Mesendoderm (in vitro differentiated cells): ENCODE measurements at regions not wholly inside any gene's neighbourhood (a gene's known extent, or its start where the extent isn't known, plus 50 kb on each side); places are given as distances from the start of the nearest gene placed in this dataset.

Experiments used
- DNase-seq: peaks from one replicate; pipeline ENCODE4 v3.0.0; 2013
- H2AK5ac ChIP-seq: 2 replicates; pipeline ENCODE4 v1.6.1; 2013; ENCODE audit warnings: low read length, inconsistent platforms
- H2BK120ac ChIP-seq: 2 replicates; pipeline ENCODE4 v1.6.1; 2013; ENCODE audit warnings: low read depth, mild to moderate bottlenecking, low read length, moderate library complexity, mixed read lengths
- H2BK15ac ChIP-seq: replicated peaks from 2 replicates; pipeline ENCODE4 v1.6.1; 2013; ENCODE audit warnings: low read depth, mild to moderate bottlenecking, moderate library complexity
- H2BK5ac ChIP-seq: 2 replicates; pipeline ENCODE4 v1.6.1; 2013; ENCODE audit warnings: low read length, inconsistent platforms
- H3K18ac ChIP-seq: 2 replicates; pipeline ENCODE4 v1.6.1; 2013; ENCODE audit warnings: mild to moderate bottlenecking, low read length, mixed read lengths
- H3K23ac ChIP-seq: one replicate; pipeline ENCODE4 v1.6.1; 2013; ENCODE audit warnings: low read length
- H3K27ac ChIP-seq: 2 replicates; pipeline ENCODE4 v1.5.1; 2013; ENCODE audit warnings: low read depth, mild to moderate bottlenecking, inconsistent platforms, low read length, moderate library complexity
- H3K27me3 ChIP-seq: 2 replicates; pipeline ENCODE4 v1.6.1; 2013; ENCODE audit warnings: low read length, control low read depth, mild to moderate bottlenecking, inconsistent platforms; ENCODE audit not compliant: insufficient read depth, poor library complexity
- H3K36me3 ChIP-seq: 2 replicates; pipeline ENCODE4 v1.6.1; 2013; ENCODE audit warnings: low read length, inconsistent platforms; ENCODE audit not compliant: control insufficient read depth, insufficient read depth
- H3K4ac ChIP-seq: one replicate; pipeline ENCODE4 v1.6.1; 2013; ENCODE audit warnings: low read depth, mild to moderate bottlenecking, low read length, moderate library complexity
- H3K4me1 ChIP-seq: 2 replicates; pipeline ENCODE4 v1.6.1; 2013; ENCODE audit warnings: low read depth, low read length, inconsistent platforms; ENCODE audit not compliant: control insufficient read depth
- H3K4me2 ChIP-seq: 2 replicates; pipeline ENCODE4 v1.6.1; 2013; ENCODE audit warnings: low read length
- H3K4me3 ChIP-seq: 2 replicates; pipeline ENCODE4 v1.5.1; 2013; ENCODE audit warnings: mild to moderate bottlenecking, low read length
- H3K56ac ChIP-seq: one replicate; pipeline ENCODE4 v1.6.1; 2013; ENCODE audit warnings: low read length
- H3K79me1 ChIP-seq: 2 replicates; pipeline ENCODE4 v1.6.1; 2013; ENCODE audit warnings: low read length, inconsistent platforms
- H3K79me2 ChIP-seq: 2 replicates; pipeline ENCODE4 v1.6.1; 2013; ENCODE audit warnings: mild to moderate bottlenecking, low read length; ENCODE audit not compliant: control insufficient read depth, insufficient read depth
- H3K9ac ChIP-seq: 2 replicates; pipeline ENCODE4 v1.6.1; 2013; ENCODE audit warnings: low read length, inconsistent platforms
- H4K5ac ChIP-seq: one replicate; pipeline ENCODE4 v1.6.1; 2013; ENCODE audit warnings: low read length
- H4K8ac ChIP-seq: one replicate; pipeline ENCODE4 v1.6.1; 2013; ENCODE audit warnings: low read depth, mild to moderate bottlenecking, control low read depth, low read length, moderate library complexity
- WGBS: extraction: QIAGEN DNeasy Blood & Tissue Kit; methylation state at CpG from one replicate; pipeline ENCODE4 v1.1.7; 2013; ENCODE audit warnings: low lambda C conversion rate, missing lambda C conversion rate; ENCODE audit not compliant: insufficient coverage; ENCODE audit errors: extremely low coverage; 5-methylcytosine and 5-hydroxymethylcytosine counted together

DNA sequence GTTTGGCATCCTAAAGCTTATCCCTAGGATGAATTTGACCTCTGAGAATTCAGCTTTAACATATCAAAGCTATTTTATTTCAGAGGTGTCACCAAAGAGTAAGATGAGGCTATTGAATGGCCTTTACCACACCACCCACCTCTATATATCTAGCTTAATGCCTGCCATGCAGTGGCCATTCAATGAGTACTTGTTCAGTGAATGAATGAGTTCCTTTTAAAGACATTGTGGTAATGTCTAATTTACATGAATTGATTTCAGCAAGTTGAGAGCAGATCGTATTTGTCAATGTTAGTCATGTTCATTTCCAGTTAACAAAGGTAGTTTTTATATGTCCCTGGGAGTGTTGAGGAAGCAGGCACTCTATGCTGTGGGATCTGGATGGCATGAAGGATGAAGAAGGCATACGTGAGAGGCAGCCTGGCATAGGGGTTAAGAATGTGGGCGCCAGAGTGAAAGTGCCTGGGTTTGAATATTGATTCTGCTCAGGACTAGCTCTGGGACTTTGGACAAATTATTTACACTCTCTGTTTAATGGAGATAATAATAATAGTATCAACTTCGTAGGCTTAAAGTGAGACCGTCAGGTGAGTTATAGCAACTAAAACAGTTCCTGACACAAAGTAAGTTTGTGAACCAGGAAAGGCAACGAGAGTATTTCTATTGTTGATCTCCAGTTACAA, 434.1 kb upstream of the CHST9 start:
- Histone ChIP-seq H3K23ac (no peak overlapping the region), H3K4ac (no peak overlapping the region), H3K4me2 (no peak overlapping the region), H3K36me3 (no peaks in the 10 kb centered on the region), H2BK5ac (no peak overlapping the region), H2BK15ac (no peak overlapping the region), H3K27me3 (no peaks in the 10 kb centered on the region), H3K4me3 (no peak overlapping the region), H3K18ac (peak overlapping the region; percentile 75), H2AK5ac (no peak overlapping the region), H3K79me2 (no peaks in the 10 kb centered on the region), H4K8ac (no peak overlapping the region), H2BK120ac (no peak overlapping the region), H4K5ac (no peak overlapping the region), H3K27ac (no peak overlapping the region), H3K56ac (no peak overlapping the region), H3K79me1 (no peaks in the 10 kb centered on the region), H3K9ac (no peak overlapping the region), H3K4me1 (no peaks in the 10 kb centered on the region)
- DNase-seq = no peak
- WGBS = no CpG with 5 or more reads among the region's 6 CpGs

DNA sequence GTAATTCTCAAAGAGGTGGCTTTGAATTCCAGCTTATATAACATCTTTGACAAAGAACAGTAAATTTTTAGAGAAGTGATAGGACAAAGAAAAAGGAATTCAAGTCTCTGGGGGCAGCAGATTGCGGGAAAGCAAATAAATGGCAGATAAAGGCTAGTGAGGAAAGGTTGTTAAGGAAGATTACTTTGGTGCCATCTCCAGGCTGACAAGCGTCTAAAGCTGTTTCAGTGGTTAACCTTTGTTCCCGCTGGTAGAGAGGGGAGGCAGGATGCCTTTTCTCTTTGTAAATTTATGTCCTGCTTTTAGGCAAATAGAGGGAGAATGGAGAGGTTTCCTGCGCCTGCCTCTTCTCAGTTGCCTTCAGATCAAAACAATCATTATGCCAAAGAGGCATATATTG, 431.2 kb upstream of the CHST9 start:
- H3K18ac ChIP-seq = no peak overlapping the region
- H3K4me3 ChIP-seq = no peak overlapping the region
- no peak overlapping the region for H4K8ac ChIP-seq
- H3K23ac ChIP-seq = no peak overlapping the region
- H3K79me1 ChIP-seq = no peaks in the 10 kb centered on the region
- no peaks in the 10 kb centered on the region for H3K27me3 ChIP-seq
- H3K36me3 ChIP-seq = no peaks in the 10 kb centered on the region
- H3K27ac ChIP-seq = no peak overlapping the region
- no peak overlapping the region for H3K4ac ChIP-seq
- H3K9ac ChIP-seq = no peak overlapping the region
- WGBS = no CpG with 5 or more reads among the region's 4 CpGs
- H3K4me1 ChIP-seq = no peaks in the 10 kb centered on the region
- no peak overlapping the region for H2BK15ac ChIP-seq
- H3K79me2 ChIP-seq = no peaks in the 10 kb centered on the region
- H3K4me2 ChIP-seq = no peak overlapping the region
- H2AK5ac ChIP-seq = no peak overlapping the region
- H3K56ac ChIP-seq = no peak overlapping the region
- H2BK5ac ChIP-seq = no peak overlapping the region
- no peak overlapping the region for H2BK120ac ChIP-seq
- DNase-seq = peak; percentile 54
- no peak overlapping the region for H4K5ac ChIP-seq

DNA sequence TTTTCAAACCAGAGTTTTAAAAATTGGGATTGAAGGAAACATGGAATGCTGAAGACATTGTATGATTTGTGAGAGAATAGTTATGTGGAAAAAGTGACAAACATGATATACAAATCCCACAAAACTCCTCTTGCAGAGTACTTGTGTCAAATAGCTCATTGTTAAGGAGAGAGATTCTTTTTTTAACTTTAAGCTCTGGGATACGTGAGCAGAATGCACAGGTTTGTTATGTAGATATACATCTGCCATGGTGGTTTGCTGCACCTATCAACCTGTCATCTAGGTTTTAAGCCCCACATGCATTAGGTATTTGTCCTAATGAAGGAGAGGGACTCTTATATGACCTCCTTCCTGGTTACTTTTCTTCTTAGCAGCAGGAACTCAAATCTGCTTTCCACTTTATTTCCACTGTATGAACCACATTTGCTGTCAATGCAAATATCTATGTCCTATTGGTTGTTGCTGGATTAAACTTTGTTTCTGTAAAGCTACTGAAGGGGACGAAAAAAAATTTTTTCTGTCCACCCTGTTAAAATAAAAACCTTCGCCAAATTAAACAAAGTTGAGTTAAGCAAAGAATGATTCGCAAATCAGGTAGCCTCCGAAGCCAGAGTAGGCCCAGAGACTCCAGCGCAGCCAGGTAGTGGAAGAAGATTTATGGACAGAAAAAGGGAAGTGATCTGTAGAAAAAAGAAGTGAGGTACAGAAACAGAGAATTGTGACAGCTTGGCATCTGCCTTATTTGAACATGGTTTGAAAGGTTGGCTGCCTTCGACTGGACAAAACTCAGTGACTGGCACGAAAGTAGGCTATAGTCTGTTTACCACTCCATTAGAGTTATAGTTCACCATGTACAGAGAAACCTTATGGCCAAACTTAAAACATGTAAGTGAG, 430.1 kb upstream of the CHST9 start:
- Histone ChIP-seq H4K5ac (no peak overlapping the region), H2AK5ac (no peak overlapping the region), H3K4me1 (no peaks in the 10 kb centered on the region), H2BK120ac (no peak overlapping the region), H2BK15ac (no peak overlapping the region), H3K18ac (peak overlapping the region; percentile 39), H4K8ac (no peak overlapping the region), H3K56ac (no peak overlapping the region), H3K4ac (peak overlapping the region; percentile 24), H3K23ac (no peak overlapping the region), H3K27me3 (no peaks in the 10 kb centered on the region), H3K79me1 (no peaks in the 10 kb centered on the region), H3K4me2 (no peak overlapping the region), H3K27ac (no peak overlapping the region), H3K79me2 (no peaks in the 10 kb centered on the region), H3K9ac (no peak overlapping the region), H3K36me3 (no peaks in the 10 kb centered on the region), H3K4me3 (no peak overlapping the region), H2BK5ac (no peak overlapping the region)
- no peak for DNase-seq
- WGBS = no CpG with 5 or more reads among the region's 8 CpGs

DNA sequence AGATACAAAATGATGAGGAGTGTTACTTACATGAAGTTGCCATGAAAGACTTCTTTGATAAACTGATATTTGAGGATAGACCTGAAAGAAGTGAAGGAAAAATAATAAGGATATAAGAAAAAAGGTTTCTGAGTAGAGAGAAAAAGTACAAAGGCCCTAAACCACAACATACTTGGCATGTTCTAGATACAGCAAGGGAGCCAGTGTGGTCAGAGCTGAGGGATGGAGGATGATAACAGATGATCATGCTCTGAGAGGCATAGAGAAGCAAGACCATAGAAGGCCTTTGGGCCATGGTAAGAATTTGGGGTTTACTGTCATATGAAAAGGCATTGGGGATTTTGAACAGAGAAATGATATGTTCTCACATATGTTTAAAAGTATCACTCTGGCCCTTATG, 424.1 kb upstream of the CHST9 start:
- Histone ChIP-seq H2BK15ac (no peak overlapping the region), H3K4me1 (no peaks in the 10 kb centered on the region)
- no peak for DNase-seq

DNA sequence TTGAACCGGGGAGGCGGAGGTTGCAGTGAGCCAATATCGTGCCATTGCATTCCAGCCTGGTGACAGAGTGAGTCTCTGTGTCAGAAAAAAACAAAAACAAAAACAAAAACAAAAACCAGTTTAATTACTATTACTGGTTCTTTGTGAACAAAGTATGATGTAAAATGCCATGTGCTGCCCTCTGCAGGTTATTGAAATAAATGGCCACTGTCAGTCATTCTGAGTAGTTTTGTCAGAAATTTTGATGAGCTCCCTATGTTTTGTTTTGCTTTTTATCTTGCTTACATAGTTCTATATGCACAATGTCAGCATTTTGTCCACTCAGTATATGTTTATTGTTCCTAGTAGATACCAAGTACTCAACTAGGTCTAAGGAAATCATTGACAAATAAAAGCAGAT, 423.6 kb upstream of the CHST9 start:
- no peaks in the 10 kb centered on the region for H3K4me1 ChIP-seq
- H3K79me1 ChIP-seq = no peaks in the 10 kb centered on the region
- no peak for DNase-seq
- no peak overlapping the region for H4K8ac ChIP-seq
- H2BK120ac ChIP-seq = no peak overlapping the region
- no peak overlapping the region for H2BK15ac ChIP-seq
- no peak overlapping the region for H2BK5ac ChIP-seq
- H3K18ac ChIP-seq = no peak overlapping the region
- no peaks in the 10 kb centered on the region for H3K36me3 ChIP-seq
- no peak overlapping the region for H3K4ac ChIP-seq
- no peak overlapping the region for H3K56ac ChIP-seq
- H3K27me3 ChIP-seq = no peaks in the 10 kb centered on the region
- H3K23ac ChIP-seq = no peak overlapping the region
- H3K79me2 ChIP-seq = no peaks in the 10 kb centered on the region
- H3K4me3 ChIP-seq = no peak overlapping the region
- no CpG with 5 or more reads among the region's 3 CpGs for WGBS
- H3K9ac ChIP-seq = no peak overlapping the region
- no peak overlapping the region for H4K5ac ChIP-seq
- H3K4me2 ChIP-seq = no peak overlapping the region
- no peak overlapping the region for H2AK5ac ChIP-seq
- H3K27ac ChIP-seq = no peak overlapping the region

More for the DNA sequence above, 424.1 kb upstream of the CHST9 start:
- Histone ChIP-seq H2BK5ac (no peak overlapping the region), H4K5ac (no peak overlapping the region), H3K79me2 (no peaks in the 10 kb centered on the region), H4K8ac (no peak overlapping the region), H3K4me3 (no peak overlapping the region), H3K9ac (no peak overlapping the region), H3K36me3 (no peaks in the 10 kb centered on the region), H3K23ac (no peak overlapping the region), H3K27ac (no peak overlapping the region), H3K27me3 (no peaks in the 10 kb centered on the region), H3K79me1 (no peaks in the 10 kb centered on the region), H3K56ac (no peak overlapping the region), H3K18ac (no peak overlapping the region), H2BK120ac (no peak overlapping the region), H3K4ac (no peak overlapping the region), H3K4me2 (no peak overlapping the region), H2AK5ac (no peak overlapping the region)
